C4-2B (cell line): ENCODE measurements at regions not wholly inside any gene's neighbourhood (a gene's known extent, or its start where the extent isn't known, plus 50 kb on each side); places are given as distances from the start of the nearest gene placed in this dataset.

ENCODE experiments used
- CTCF ChIP-seq: fragments of 450-650 bp; conservative IDR thresholded peaks from 2 replicates; pipeline ENCODE4 v1.5.1; 2017; ENCODE audit warnings: mild to moderate bottlenecking
- ZFX ChIP-seq: fragments of 450-650 bp; IDR thresholded peaks from 2 replicates; pipeline ENCODE4 v1.6.1; 2017

GRCh38 chr3:127087441-127087840 lies 104.5 kb downstream of the PLXNA1 start:
- TF ChIP-seq CTCF (no peak), ZFX (no peak)
